ENCODE measurements at regions not wholly inside any gene's neighbourhood (a gene's known extent, or its start where the extent isn't known, plus 50 kb on each side); places are given as distances from the start of the nearest gene placed in this dataset.

DNA sequence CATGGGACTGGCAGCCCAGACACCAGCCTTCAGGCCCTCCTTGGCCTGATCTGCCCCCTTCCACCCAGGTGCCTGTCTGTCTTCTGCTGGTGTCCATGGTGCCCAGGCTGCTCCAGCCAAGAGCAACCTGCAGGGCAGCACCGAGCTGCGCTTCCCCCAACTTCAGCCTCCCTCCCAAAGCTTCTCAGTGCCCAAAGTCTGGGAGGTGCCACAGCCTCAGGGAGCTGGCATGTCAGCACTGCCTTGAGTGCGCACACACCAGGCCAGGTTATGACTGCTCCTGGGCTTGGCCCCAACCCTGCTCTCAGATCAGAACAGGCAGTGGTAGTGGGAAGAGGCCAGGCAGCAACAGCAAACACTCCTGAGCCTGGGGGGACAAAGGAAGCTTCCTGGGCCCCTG, 304.6 kb upstream of the NRG3 start:
- DNase-seq (ENCODE audit: low read depth, low spot score): no peak
- Histone ChIP-seq H3K27me3 (ENCODE audit: control insufficient read depth, insufficient read depth, low read length) (no peaks in the 10 kb centered on the region), H3K27ac (ENCODE audit: low read depth, low read length) (no peak overlapping the region), H3K9me3 (ENCODE audit: control insufficient read depth, insufficient read depth, low read length) (peaks cover 29% of the 10 kb centered on the region), H3K4me3 (ENCODE audit: low read depth, low read length) (no peak overlapping the region)
- ChIA-PET CTCF (no interaction called here), POLR2A (no interaction called here)
- no peak for TF ChIP-seq CTCF (IDR thresholded peaks at IDR 0.05; ENCODE audit: low read depth, low read length)

- H3K4me3 ChIP-seq (ENCODE audit: low read depth, low read length): no peak overlapping the region
- CTCF ChIA-PET: no interaction called here
- no peaks in the 10 kb centered on the region for H3K27me3 ChIP-seq (ENCODE audit: control insufficient read depth, insufficient read depth, low read length)
- H3K9me3 ChIP-seq (ENCODE audit: control insufficient read depth, insufficient read depth, low read length): peaks cover 31% of the 10 kb centered on the region
- no peak for DNase-seq (ENCODE audit: low read depth, low spot score)
- POLR2A ChIA-PET: no interaction called here
- H3K27ac ChIP-seq (ENCODE audit: low read depth, low read length): no peak overlapping the region
- no peak for TF ChIP-seq CTCF (IDR thresholded peaks at IDR 0.05; ENCODE audit: low read depth, low read length)
Measured at GRCh38 chr10:81570878-81571794, 303.9 kb upstream of the NRG3 start.

GRCh38 chr10:81575036-81575435, 300.0 kb upstream of the NRG3 start:
- no peak for TF ChIP-seq CTCF (IDR thresholded peaks at IDR 0.05; ENCODE audit: low read depth, low read length)
- DNase-seq (ENCODE audit: low read depth, low spot score): no peak
- Histone ChIP-seq H3K27me3 (ENCODE audit: control insufficient read depth, insufficient read depth, low read length) (no peaks in the 10 kb centered on the region), H3K27ac (ENCODE audit: low read depth, low read length) (no peak overlapping the region), H3K4me3 (ENCODE audit: low read depth, low read length) (no peak overlapping the region), H3K9me3 (ENCODE audit: control insufficient read depth, insufficient read depth, low read length) (peaks cover 31% of the 10 kb centered on the region)
- ChIA-PET CTCF (no interaction called here), POLR2A (no interaction called here)

- DNase-seq (ENCODE audit: low read depth, low spot score): no peak
- Histone ChIP-seq H3K9me3 (ENCODE audit: control insufficient read depth, insufficient read depth, low read length) (peaks cover 18% of the 10 kb centered on the region), H3K27me3 (ENCODE audit: control insufficient read depth, insufficient read depth, low read length) (no peaks in the 10 kb centered on the region), H3K4me3 (ENCODE audit: low read depth, low read length) (no peak overlapping the region), H3K27ac (ENCODE audit: low read depth, low read length) (no peak overlapping the region)
- POLR2A ChIA-PET: no interaction called here
- CTCF ChIA-PET: no interaction called here
- no peak for TF ChIP-seq CTCF (IDR thresholded peaks at IDR 0.05; ENCODE audit: low read depth, low read length)
Measured at GRCh38 chr10:81576336-81576735, 298.7 kb upstream of the NRG3 start.

- DNase-seq (ENCODE audit: low read depth, low spot score): no peak
- H3K9me3 ChIP-seq (ENCODE audit: control insufficient read depth, insufficient read depth, low read length): no peaks in the 10 kb centered on the region
- no peak overlapping the region for H3K4me3 ChIP-seq (ENCODE audit: low read depth, low read length)
- TF ChIP-seq CTCF (IDR thresholded peaks at IDR 0.05; ENCODE audit: low read depth, low read length): no peak
- no peak overlapping the region for H3K27ac ChIP-seq (ENCODE audit: low read depth, low read length)
- H3K27me3 ChIP-seq (ENCODE audit: control insufficient read depth, insufficient read depth, low read length): no peaks in the 10 kb centered on the region
- ChIA-PET POLR2A (no interaction called here), CTCF (no interaction called here)
Measured at GRCh38 chr10:81594991-81595390, 280.0 kb upstream of the NRG3 start.
